GM23338 (cell line): ENCODE measurements at regions not wholly inside any gene's neighbourhood (a gene's known extent, or its start where the extent isn't known, plus 50 kb on each side); places are given as distances from the start of the nearest gene placed in this dataset.
"Not testable (repeated sequence)": the region's sequence is repeated elsewhere in the genome, so short reads cannot be mapped to it uniquely, and the experiment has no call there.

Experiments used
- CREB1 ChIP-seq: fragments of 250-450 bp; sonication (Bioruptor Pico); IDR thresholded peaks from 2 replicates; pipeline ENCODE4 v1.5.0; 2020; ENCODE audit warnings: low read depth, mild to moderate bottlenecking, moderate library complexity
- CTCF ChIP-seq, 2 experiments: fragments of 200-600 bp in 1 of 2; sonication (generic) in 1 of 2; conservative IDR thresholded peaks; 2 replicates each; pipeline versions ENCODE4 v1.5.1 to v1.6.1; 2016 to 2017; ENCODE audit warnings: antibody characterized with exemption in 2 of 2, low read depth in 2 of 2, mild to moderate bottlenecking in 2 of 2, moderate library complexity in 1 of 2
- ETS1 ChIP-seq: IDR thresholded peaks from 2 replicates; pipeline ENCODE4 v1.6.1; 2016; ENCODE audit warnings: antibody characterized with exemption
- EZH2 ChIP-seq: fragments of 200-600 bp; sonication (generic); IDR thresholded peaks from one replicate; pipeline ENCODE4 v1.8.0; 2017; ENCODE audit warnings: antibody characterized with exemption, mild to moderate bottlenecking, low read depth; ENCODE audit not compliant: unreplicated experiment
- EZH2phosphoT487 ChIP-seq: fragments of 200-600 bp; sonication (generic); IDR thresholded peaks from one replicate; pipeline ENCODE4 v1.8.1; 2018; ENCODE audit warnings: antibody characterized with exemption; ENCODE audit not compliant: unreplicated experiment
- JUNB ChIP-seq: IDR thresholded peaks from one replicate; pipeline ENCODE4 v1.6.1; 2016; ENCODE audit warnings: antibody characterized with exemption; ENCODE audit not compliant: unreplicated experiment
- NANOG ChIP-seq: IDR thresholded peaks from 2 replicates; pipeline ENCODE4 v1.6.1; 2016; ENCODE audit warnings: antibody characterized with exemption, borderline replicate concordance
- POLR2AphosphoS5 ChIP-seq: IDR thresholded peaks from 2 replicates; pipeline ENCODE4 v1.6.1; 2016; ENCODE audit warnings: antibody characterized with exemption, low read depth
- REST ChIP-seq: IDR thresholded peaks from one replicate; pipeline ENCODE4 v1.6.1; 2018; ENCODE audit warnings: antibody characterized with exemption; ENCODE audit not compliant: unreplicated experiment
- STAT1 ChIP-seq: IDR thresholded peaks from one replicate; pipeline ENCODE4 v1.6.1; 2016; ENCODE audit warnings: antibody characterized with exemption; ENCODE audit not compliant: unreplicated experiment
- ZNF331 ChIP-seq: fragments of 250-450 bp; sonication (Bioruptor Pico); IDR thresholded peaks from 2 replicates; pipeline ENCODE4 v1.5.0; 2020; ENCODE audit warnings: low read depth, mild to moderate bottlenecking, moderate library complexity
- ZNF462 ChIP-seq: fragments of 250-450 bp; sonication (Bioruptor Pico); IDR thresholded peaks from 2 replicates; pipeline ENCODE4 v1.5.0; 2020; ENCODE audit warnings: mild to moderate bottlenecking, moderate library complexity

GRCh38 chr18:14985291-14986013 is 237.5 kb downstream of the ANKRD30B start:
- not testable (repeated sequence) for TF ChIP-seq REST; CTCF (conservative IDR thresholded peaks at IDR 0.05; ENCODE audit: low read depth in 2 of 2); EZH2phosphoT487; POLR2AphosphoS5; EZH2; JUNB; STAT1; CREB1 (CRISPR knock-in tag); ETS1; ZNF331 (CRISPR knock-in tag); ZNF462 (CRISPR knock-in tag); NANOG
